HG02943 (cell line): ENCODE measurements at regions not wholly inside any gene's neighbourhood (a gene's known extent, or its start where the extent isn't known, plus 50 kb on each side); places are given as distances from the start of the nearest gene placed in this dataset.

Experiments
- ATAC-seq: cut with Tn5 transposase; IDR thresholded peaks from one replicate; pipeline ENCODE4 v1.9.1; 2021; ENCODE audit warnings: mild to moderate bottlenecking, low read depth, moderate library complexity; ENCODE audit not compliant: unreplicated experiment

- no peak for ATAC-seq
Observed at GRCh38 chr3:111338059-111338698, 203.8 kb upstream of the CD96 start.

DNA sequence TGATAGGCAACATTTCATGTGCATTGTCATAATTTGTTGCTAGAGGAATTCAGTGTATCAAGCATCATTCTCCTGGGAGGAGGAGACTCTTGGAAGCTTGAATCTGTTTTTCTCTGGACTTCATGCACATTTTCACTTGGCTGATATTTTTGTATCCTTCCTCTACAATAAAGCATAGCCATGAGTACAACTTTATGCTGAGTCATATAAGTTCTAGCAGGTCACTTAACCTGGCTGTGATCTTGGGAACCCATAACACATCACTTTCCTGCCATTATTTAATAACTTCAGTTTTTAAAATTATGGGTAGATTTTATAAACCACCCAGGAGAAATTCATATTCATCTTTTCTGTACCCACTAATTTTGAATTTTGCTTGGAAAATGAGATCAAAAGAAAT lies 203.0 kb upstream of the CD96 start:
- no peak for ATAC-seq

GRCh38 chr3:111351334-111351733 lies 190.7 kb upstream of the CD96 start:
- ATAC-seq = no peak

DNA sequence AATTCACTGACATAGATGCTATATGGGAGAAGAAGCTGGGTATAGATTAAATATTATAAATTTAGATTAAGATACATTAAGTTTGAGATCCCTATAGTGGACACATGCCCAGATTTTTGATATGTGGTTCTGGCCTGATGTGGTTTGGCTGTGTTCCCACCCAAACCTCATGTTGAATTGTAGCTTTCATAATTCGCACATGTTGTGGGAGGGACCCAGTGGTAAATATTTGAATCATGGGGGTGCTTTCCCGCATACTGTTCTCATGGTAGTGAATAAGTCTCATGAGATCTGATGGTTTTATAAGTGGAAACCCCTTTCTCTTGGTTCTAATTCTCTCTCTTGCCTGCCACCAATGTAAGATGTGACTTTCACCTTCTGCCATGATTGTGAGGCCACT lies 189.4 kb upstream of the CD96 start:
- ATAC-seq = no peak

DNA sequence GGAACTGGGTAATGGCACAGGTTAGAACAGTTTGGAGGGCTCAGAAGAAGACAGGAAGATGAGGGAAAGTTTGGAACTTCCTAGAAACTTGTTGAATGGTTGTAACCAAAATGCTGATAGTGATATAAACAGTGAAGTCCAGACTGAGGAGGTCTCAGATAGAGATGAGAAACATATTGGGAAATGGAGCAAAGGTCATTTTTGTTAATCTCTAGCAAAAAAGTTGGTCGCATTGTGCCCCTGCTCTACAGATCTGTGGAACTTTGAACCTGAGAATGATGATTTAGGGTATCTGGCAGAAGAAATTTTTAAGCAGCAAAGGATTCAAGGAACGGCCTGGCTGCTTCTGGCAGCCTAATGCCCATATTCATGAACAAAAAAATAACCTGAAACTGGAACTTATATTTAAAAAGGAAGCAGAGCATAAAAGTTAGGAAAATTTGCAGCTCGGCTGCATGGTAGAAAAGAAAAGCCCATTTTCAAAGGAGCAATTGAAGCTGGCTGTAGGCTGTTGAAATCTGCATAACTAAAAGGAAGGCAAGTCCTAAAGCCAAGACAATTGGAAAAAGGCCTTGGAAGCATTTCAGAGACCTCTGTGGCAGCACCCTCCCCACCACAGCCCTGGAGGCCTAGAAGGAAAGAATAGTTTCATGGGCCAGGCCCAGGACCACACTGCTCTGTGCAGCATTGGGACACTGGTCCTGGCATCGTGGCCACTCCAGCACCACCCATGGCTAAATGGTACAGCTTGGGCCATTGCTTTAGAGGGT lies 182.6 kb upstream of the CD96 start:
- no peak for ATAC-seq

- no peak for ATAC-seq
Observed at GRCh38 chr3:111362381-111363009, 179.5 kb upstream of the CD96 start.

- no peak for ATAC-seq
Observed at GRCh38 chr3:111366515-111366914, 175.5 kb upstream of the CD96 start.

DNA sequence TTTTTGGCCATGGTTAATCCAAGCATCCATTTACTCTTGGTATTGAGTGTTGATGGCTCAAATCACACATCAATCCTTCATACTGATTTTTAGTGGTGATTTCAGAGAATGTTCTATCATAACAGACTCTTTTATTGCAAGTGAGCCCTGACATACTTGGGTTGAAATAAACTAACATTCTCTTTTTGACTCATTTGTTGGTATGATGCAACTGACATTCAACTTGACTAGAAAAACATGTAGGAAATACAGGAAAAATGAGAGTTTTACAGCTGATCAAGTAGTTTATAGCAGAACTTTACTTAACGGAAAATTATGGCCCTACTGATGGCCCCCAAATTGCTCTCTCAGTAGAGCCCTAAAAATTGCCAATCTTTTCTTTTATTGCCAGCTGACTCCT lies 173.9 kb upstream of the CD96 start:
- no peak for ATAC-seq

GRCh38 chr3:111369958-111370357 lies 172.0 kb upstream of the CD96 start:
- ATAC-seq = no peak

DNA sequence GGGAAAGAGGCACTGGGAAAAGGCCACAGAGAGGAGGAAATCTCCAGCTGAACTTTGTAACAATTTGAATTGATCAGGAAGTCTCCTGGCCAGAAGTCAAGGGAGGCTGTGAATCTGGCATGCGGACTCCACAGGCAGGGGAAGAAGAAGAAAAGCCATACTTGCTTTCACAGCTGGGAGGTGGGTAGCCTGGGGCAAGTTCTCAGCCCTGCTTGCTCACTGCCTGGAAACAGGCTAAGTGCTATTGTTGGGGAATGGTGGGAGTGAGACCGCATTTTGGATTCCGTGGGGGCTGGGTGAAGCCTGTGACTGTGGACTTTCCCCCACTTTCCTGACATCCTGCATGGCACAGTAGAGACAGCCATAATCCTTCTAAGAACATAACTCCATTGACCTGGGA lies 168.8 kb upstream of the CD96 start:
- no peak for ATAC-seq

GRCh38 chr3:111373861-111374260 lies 168.1 kb upstream of the CD96 start:
- ATAC-seq = no peak

GRCh38 chr3:111385971-111386495 lies 156.0 kb upstream of the CD96 start:
- no peak for ATAC-seq

- no peak for ATAC-seq
Observed at GRCh38 chr3:111392894-111393398, 149.1 kb upstream of the CD96 start.

DNA sequence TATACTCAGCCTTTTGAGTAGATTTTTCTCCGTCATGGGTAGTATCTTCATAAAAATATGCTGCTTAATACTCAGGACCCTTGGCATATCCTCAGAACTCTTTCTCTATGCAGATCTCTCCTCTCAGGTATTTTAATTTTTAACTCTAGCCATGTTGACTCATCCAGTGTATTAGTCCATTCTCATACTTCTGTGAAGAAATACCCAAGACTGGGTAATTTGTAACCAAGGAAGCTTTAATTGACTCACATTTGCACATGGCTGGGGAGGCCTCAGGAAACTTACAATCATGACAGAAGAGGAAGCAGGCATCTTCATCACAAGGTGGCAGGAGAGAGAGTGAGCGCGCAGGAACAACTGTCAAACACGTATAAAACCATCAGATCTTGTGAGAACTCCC lies 129.3 kb upstream of the CD96 start:
- ATAC-seq = no peak

GRCh38 chr3:111414531-111414930 lies 127.5 kb upstream of the CD96 start:
- ATAC-seq = no peak

DNA sequence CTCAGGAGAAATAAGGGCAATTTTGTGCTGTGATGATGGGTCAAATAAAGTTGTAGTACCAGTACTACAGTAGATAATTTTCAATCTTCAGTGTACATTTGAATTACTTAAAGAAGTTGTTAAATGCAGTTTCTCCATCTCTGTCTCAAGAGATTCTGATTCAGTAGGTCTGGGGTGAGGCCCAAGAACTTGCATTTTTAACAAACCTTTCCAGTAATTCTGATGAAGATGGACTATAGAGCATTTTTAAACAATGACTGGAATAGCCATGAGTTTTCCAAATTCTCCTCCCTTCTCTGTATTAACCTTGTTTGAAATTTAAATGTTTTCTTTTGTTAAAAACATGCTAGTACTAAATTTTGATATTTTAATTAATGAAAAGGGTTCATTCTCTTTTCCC lies 127.0 kb upstream of the CD96 start:
- no peak for ATAC-seq

- ATAC-seq = no peak
Observed at GRCh38 chr3:111418391-111418790, 123.6 kb upstream of the CD96 start.

GRCh38 chr3:111428301-111428700 lies 113.7 kb upstream of the CD96 start:
- no peak for ATAC-seq

- no peak for ATAC-seq
Observed at GRCh38 chr3:111434941-111435622, 106.9 kb upstream of the CD96 start.

DNA sequence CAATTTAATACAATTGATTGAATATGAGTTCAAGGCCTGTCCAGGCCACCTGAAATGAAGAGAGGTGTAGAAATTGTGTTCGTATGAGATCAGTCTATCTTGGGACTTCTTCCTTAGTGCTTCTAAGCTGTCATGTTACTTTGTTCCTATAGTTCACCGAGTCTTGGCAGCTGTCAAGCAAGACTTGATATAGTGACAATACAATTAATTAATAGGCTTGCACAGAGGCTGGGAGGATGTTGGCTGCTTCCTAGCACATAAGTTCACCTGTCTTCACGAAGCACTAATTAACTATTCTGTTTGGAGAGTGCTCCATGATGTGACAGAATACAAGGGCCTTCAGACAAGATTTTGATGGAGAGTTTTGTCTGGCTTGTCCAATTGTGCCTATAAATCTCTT lies 103.7 kb upstream of the CD96 start:
- ATAC-seq = no peak

DNA sequence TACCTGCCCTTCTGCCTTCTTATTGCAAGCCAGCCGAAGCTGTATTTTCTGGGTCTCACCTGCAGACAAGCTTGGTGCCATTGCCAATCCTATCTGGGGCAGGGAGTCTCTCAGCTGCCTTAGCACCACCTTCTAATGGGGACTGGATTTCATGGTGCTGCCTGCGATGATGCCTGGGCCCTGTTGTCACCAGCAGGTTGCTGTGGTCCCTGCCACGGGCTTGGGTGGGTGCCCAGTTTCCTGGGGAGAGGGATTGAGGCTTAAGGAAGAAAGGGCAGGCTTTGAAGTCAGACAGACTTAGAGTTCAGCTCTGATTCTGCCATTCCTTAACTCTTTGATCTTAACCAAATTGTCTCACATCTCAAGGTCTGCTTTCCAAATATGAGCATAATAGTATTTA lies 87.4 kb upstream of the CD96 start:
- no peak for ATAC-seq
